Pancreas (tissue), 10 donors: ENCODE measurements at regions not wholly inside any gene's neighbourhood (a gene's known extent, or its start where the extent isn't known, plus 50 kb on each side); places are given as distances from the start of the nearest gene placed in this dataset.

ENCODE experiments used
- ATAC-seq, 4 donors: fragments of 200-7000 bp; cut with Tn5 transposase; one replicate each; pipeline versions ENCODE4 v1.8.0 to v1.9.1; 2020; ENCODE audit warnings: mild to moderate bottlenecking in 4 of 4, moderate library complexity in 4 of 4
- DNase-seq, 6 donors: peaks; one replicate each; pipeline ENCODE4 v3.0.0-alpha.2; 2020
- FAIRE-seq: peaks from 2 replicates; lab custom pipeline; 2012; peaks lifted over from hg19 to GRCh38; lab: Jason Lieb, UNC
- H3K27ac ChIP-seq, 4 donors: fragments of 200-600 bp; sonication (generic); 1 replicate in 3 of 4; 2 replicates in 1 of 4; pipeline versions ENCODE4 v1.5.0 to v1.8.0; 2020
- H3K27me3 ChIP-seq, 4 donors: fragments of 200-600 bp; one replicate each; pipeline ENCODE4 v1.8.0; 2021
- H3K36me3 ChIP-seq, 3 donors: fragments of 200-600 bp; sonication (generic) in 1 of 3; one replicate each; pipeline versions ENCODE4 v1.5.0 to v1.8.0; 2020 to 2021
- H3K4me1 ChIP-seq, 3 donors: fragments of 200-600 bp; one replicate each; pipeline ENCODE4 v1.8.0; 2021
- H3K4me3 ChIP-seq, 4 donors: fragments of 200-600 bp; sonication (generic) in 2 of 4; one replicate each; pipeline versions ENCODE4 v1.5.0 to v1.8.0; 2020 to 2021
- H3K9me3 ChIP-seq, 4 donors: fragments of 200-600 bp; one replicate each; pipeline ENCODE4 v1.8.0; 2021
- CTCF ChIP-seq, 4 donors: fragments of 200-600 bp; sonication (generic) in 3 of 4; IDR thresholded peaks; one replicate each; pipeline versions ENCODE4 v1.5.0 to v1.8.0; 2021; ENCODE audit warnings: antibody characterized with exemption in 4 of 4
- WGBS, 2 donors: extraction: QIAGEN DNeasy Blood & Tissue Kit; methylation state at CpG; one replicate each; pipeline ENCODE4 v1.1.7; 2013; 5-methylcytosine and 5-hydroxymethylcytosine counted together
- intact Hi-C, 3 donors: fragments of 100-400 bp; cut with DNase I; formaldehyde crosslinking; loops; one replicate each; pipeline versions ENCODE4 v1.11.1 to v1.14.2; 2022
- donor health status: healthy with polysubstance abuse.
- donor health status: DM: no; HTN: no; CAD: no; lungs with moderate emphysema.
- donor health status: DM: no; HTN: no; CAD: no.
- donor health status: control.
- donor health status: control.
- donor health status: Bipolar disorder and iron deficiency.
- donor health status: DM: yes; HTN: yes; CAD: no.
- donor health status: DM: no; HTN: no; CAD: no.
- donor health status: DM: no; HTN: no; CAD: no.
- donor health status: DM: yes; HTN: yes; CAD: no.

GRCh38 chr21:15332572-15332971, 267.8 kb upstream of the NRIP1 start:
- 90 to 100% methylated on average over 1 of the region's 1 CpG for WGBS, 2 donors
- FAIRE-seq (no peak), ATAC-seq (no peak), DNase-seq (no peak)
- no peak for TF ChIP-seq CTCF (IDR thresholded peaks at IDR 0.05)
- Histone ChIP-seq H3K36me3 (no peaks in the 10 kb centered on the region), H3K4me3 (no peak overlapping the region), H3K27me3 (no peaks in the 10 kb centered on the region), H3K9me3 (no peaks in the 10 kb centered on the region), H3K4me1 (no peaks in the 10 kb centered on the region), H3K27ac (no peak overlapping the region)
- intact Hi-C loops = no loop called here

GRCh38 chr21:15333136-15333710, 268.4 kb upstream of the NRIP1 start:
- 20 to 58% methylated on average over 1 of the region's 1 CpG for WGBS, 2 donors
- H3K27ac ChIP-seq = no peak overlapping the region
- H3K27me3 ChIP-seq = no peaks in the 10 kb centered on the region
- H3K4me1 ChIP-seq = no peaks in the 10 kb centered on the region
- DNase-seq (no peak), ATAC-seq (no peak), FAIRE-seq (no peak)
- H3K4me3 ChIP-seq = no peak overlapping the region
- no peaks in the 10 kb centered on the region for H3K9me3 ChIP-seq
- no peaks in the 10 kb centered on the region for H3K36me3 ChIP-seq
- no peak for TF ChIP-seq CTCF (IDR thresholded peaks at IDR 0.05)
- intact Hi-C loops = no loop called here

- FAIRE-seq (no peak), DNase-seq (no peak), ATAC-seq (no peak)
- no peak for TF ChIP-seq CTCF (IDR thresholded peaks at IDR 0.05)
- Histone ChIP-seq H3K9me3 (no peaks in the 10 kb centered on the region), H3K27ac (no peak overlapping the region), H3K4me3 (no peak overlapping the region), H3K36me3 (no peaks in the 10 kb centered on the region), H3K27me3 (no peaks in the 10 kb centered on the region), H3K4me1 (no peaks in the 10 kb centered on the region)
- WGBS, 2 donors = 95 to 100% methylated on average over 2 of the region's 2 CpGs
- intact Hi-C loops = no loop called here
Observed at GRCh38 chr21:15333951-15334350, 269.2 kb upstream of the NRIP1 start.

- ATAC-seq (no peak), DNase-seq (no peak), FAIRE-seq (no peak)
- no peaks in the 10 kb centered on the region for H3K9me3 ChIP-seq
- no peak for TF ChIP-seq CTCF (IDR thresholded peaks at IDR 0.05)
- H3K36me3 ChIP-seq = no peaks in the 10 kb centered on the region
- intact Hi-C loops = no loop called here
- WGBS, 2 donors = 36 to 39% methylated on average over 1 of the region's 1 CpG
- H3K27me3 ChIP-seq = no peaks in the 10 kb centered on the region
- H3K4me3 ChIP-seq = no peak overlapping the region
- no peaks in the 10 kb centered on the region for H3K4me1 ChIP-seq
- H3K27ac ChIP-seq = no peak overlapping the region
Observed at GRCh38 chr21:15343066-15343465, 278.3 kb upstream of the NRIP1 start.

- TF ChIP-seq CTCF (IDR thresholded peaks at IDR 0.05) = no peak
- no peak for ATAC-seq
- H3K9me3 ChIP-seq = no peaks in the 10 kb centered on the region
- no peaks in the 10 kb centered on the region for H3K27me3 ChIP-seq
- H3K4me3 ChIP-seq = no peak overlapping the region
- no peaks in the 10 kb centered on the region for H3K36me3 ChIP-seq
- intact Hi-C loops = no loop called here
- H3K27ac ChIP-seq = no peak overlapping the region
- H3K4me1 ChIP-seq = no peaks in the 10 kb centered on the region
- WGBS, 2 donors = 83 to 87% methylated on average over 7 of the region's 7 CpGs
- no peak for FAIRE-seq
- no peak for DNase-seq
Observed at GRCh38 chr21:15352009-15352408, 287.2 kb upstream of the NRIP1 start.
